ENCODE measurements at regions not wholly inside any gene's neighbourhood (a gene's known extent, or its start where the extent isn't known, plus 50 kb on each side); places are given as distances from the start of the nearest gene placed in this dataset.

GRCh38 chr13:40272776-40273139, 393.7 kb downstream of the FOXO1 start:
- TF ChIP-seq POLR2A (IDR thresholded peaks at IDR 0.05): no peak
- TF ChIP-seq CTCF (IDR thresholded peaks at IDR 0.05): no peak

Measured in Peyer's patch (tissue), 4 donors.